ENCODE measurements at regions not wholly inside any gene's neighbourhood (a gene's known extent, or its start where the extent isn't known, plus 50 kb on each side); places are given as distances from the start of the nearest gene placed in this dataset.

DNA sequence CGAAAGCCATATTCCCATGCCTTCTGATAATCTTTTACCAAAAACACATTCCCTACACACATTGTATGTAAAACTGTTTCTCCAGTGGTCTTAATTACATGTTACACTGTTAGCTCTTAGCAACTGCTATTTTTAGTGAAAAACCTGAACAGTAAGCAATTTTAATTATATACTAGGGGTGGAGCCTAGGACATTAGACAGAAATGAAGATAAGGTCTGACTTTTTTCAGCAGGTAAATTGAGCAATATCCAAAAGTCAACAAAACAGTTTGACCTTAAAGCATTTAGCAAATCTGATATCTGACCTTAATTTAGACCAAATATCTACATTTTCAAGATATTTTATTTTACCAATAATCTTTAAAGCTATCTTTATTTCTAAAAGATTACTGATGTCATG lies 60.2 kb downstream of the PDE6H start:
- DNase-seq = no peak

DNA sequence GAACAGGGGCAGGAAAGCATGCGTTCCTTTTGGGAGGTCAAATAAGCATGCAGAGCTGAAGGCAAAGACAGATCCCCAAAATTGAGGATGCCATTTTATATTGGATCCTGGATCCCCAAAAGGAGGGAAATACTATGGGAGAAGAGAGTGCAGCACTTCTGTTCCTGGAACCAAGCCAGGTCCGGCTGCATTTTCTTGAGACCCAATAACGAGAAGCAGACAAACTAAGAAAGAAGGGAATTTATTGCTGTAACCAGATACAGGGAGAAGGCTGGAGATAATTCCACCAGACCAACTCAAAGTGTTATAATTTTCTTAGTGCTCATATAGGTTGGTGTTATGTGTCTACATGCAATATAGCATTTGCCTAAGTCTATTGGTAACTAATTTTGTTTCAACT lies 60.8 kb downstream of the PDE6H start:
- DNase-seq = no peak

DNA sequence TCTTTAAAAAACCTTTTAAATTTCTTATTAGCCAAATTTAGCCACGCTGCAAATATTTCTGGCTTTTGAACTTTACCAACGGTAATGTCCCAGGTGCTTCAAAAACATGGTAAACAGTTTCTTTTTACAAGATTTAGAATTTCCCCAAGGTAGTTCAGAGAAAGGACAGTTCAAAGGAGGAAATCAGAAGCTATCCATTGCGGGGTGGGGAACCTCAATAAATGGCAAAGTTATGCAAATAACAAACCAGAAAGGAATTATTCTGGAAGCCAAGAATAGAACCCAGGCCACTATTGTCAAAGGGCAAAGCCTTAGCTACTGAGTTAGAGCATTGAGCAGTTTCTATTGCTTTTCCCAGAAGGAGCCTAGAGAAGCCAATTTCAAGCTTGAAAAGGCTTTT lies 62.3 kb downstream of the PDE6H start:
- DNase-seq = no peak

DNA sequence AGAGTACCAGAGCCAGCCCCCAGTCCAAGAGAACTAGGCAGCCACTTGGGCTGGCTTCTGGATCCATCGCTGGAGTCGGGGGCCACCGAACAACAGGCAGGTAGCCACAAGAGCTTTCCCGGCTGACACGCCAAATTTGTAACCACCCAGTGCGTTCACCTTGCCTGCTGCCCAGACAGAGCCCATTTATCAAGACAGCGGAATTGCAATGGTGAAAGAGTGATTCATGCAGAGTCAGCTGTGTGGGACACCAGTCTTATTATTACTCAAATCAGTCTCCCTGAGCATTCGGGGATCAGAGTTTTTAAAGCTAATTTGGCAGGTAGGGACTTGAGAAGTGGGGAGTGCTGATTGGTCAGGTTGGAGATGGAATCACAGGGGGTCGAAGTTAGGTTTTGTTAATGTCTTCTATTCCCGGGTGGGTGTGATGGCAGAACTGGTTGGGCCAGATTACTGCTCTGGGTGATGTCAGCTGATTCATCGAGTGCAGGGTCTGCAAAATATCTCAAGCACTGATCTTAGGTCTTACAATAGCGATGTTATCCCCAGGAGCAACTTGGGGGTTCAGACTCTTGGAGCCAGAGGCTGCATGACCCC lies 64.3 kb downstream of the PDE6H start:
- DNase-seq = no peak

DNA sequence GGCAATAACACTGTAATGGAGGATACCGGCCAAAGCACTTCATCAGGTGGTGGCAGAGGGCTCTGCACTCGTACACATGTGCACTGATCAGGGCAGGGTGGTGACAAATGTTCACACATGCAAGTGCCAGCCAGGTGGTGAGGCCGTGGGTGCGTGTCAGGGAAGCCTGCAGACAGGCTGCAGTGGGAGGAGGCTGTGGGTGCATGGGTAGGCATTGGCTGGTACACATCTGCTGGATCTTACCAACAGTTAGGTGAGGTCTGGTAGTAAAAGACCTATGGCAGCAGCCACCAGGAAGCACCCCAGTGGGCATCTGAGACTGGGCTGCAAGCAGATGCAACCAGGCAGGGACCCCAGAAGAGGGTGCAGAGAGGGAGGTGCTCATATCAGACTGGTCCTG lies 65.3 kb downstream of the PDE6H start:
- no peak for DNase-seq

DNA sequence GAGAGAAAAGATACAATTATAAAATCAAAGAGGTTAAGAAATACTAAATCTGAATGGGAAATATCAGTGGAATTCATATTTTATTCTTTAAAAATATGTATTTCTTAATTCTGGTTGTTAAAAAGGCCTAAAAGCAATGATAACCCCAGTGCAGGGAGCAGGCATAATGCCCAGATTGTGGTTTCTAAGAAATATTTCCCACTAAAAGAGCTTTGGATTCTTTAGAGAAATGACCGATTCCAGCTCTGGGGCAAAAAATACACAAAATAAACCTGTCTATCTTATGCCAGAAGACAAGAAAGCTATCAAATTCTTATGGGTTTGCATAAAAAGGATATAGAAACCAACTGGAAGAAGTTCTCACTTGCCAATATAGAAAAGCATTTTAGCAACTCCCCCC lies 71.6 kb downstream of the PDE6H start:
- no peak for DNase-seq

DNA sequence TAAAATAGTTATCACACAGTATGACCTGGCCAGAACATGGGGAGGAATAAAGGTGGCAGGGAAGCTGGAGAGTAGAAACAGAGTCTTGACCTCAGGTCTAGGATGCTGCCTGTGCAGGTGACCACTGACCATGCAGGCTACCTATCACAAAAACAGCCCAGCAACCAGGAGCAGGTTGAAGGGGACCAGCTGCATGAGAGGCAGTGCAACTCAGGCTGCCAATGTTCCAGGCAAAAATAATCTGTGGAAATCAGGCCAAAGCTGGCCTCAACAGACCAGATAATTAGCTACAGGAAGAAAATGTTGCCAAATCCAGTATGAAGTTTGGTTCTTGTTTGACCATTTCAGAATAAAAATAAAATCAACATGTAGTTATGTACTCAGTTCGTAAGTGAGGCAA lies 72.6 kb downstream of the PDE6H start:
- DNase-seq = no peak

DNA sequence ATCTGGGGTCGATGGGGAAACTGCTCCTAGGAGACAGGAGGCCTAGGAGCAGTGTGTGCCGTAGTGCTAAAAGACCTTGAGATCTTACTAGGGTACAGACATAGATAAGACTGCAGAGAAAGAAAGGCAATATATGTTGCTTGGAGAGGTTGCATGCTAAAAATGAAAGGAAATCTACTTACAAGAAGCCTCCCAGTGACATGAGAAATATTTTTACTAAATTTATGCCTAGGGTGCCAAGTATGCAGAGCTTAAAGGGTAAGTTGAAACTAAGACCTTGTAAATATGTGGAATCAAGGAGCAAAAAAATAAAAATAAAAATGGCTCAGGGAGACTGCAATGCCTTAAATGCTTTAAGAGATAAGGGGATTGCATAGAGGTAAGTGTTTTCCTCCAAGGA lies 74.8 kb downstream of the PDE6H start:
- DNase-seq = no peak

DNA sequence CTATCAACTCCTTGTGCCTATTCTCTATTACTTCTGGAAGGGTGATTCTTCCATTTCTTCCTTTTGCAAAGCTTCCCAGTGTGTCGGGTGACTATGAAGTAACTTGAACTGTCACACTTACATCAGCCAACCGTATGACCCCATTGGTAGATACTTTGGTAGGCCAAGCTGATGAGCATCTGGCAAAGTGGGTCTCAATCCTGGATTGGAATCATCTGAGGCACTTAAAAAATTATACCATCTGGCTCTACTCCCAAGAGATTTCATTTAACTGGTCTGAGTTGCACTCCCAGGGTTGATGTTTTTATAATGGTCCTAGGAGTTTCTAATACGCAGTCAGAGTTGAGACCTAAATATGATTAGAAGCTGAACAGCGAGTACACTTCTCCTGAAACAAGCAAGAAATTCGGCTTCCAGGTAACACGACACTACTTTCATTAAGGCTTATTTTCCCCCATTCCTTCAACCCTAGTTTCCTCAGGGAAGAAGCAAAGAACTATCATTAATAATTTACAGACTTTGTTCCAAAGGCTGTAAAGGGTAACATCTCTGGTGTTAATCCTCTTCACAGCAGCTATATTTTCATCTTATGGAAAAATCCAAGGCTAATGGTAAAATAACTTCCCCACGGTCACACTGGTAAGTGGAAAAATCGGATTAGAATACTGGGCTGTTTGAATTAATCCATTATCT lies 76.8 kb downstream of the PDE6H start:
- DNase-seq = no peak

DNA sequence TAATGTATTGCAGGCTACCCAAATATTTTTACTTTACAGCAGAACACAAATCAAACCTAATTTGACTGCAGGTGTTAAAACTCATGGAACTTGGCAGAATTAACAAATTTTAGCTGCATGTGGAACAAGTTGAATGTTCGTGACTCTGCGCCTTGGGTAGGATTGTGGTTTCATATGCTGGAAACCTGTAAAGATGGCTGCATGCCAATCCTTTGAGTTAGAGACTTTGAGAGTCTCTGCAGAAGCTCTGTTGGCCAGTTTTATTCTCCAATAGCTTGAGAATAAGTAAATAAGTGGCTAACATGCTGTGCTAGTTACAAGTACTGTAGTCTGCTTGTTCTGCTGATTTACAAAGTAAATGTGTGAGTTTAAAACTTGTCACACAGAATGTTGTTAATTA lies 77.8 kb downstream of the PDE6H start:
- peak; percentile 29 for DNase-seq

DNA sequence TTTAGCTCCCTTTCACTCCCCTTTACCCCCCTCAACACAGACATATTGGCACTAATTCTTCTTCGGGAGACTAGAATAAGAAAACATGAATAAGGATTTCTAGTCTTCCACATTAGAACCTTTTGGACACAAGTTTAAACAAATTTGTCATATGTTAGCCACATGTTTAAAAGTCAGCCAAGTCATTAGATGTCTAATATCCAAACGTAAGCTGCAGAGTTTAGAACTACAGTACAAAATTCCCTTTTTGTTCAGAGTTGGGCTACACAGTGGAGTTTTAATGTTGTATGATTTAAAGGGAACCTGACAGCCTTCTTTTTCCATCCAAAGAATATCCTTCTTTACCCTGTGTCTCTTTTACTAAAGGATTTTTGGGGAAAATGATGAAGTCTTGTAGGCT lies 79.8 kb downstream of the PDE6H start:
- DNase-seq = no peak

DNA sequence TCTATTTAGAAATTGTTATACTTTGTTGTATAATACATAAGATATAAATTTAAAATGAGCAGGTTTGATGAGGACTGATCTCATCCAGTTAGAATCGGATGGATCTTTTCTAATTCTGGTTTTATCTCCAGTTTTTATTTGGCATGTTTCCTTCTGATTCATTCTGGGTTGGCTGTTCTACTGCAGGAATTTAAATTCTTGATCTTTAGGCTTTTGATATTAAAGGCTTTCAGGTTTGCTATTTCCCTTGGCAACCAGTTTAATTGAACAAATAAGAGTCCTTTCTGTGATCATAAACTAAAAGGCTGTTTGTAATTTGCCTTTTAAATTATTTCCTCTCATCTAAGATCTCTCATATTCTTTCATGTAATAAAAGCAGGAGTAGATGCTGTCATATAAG lies 83.4 kb downstream of the PDE6H start:
- DNase-seq = no peak
